HTR-8/SVneo (cell line): ENCODE measurements at regions not wholly inside any gene's neighbourhood (a gene's known extent, or its start where the extent isn't known, plus 50 kb on each side); places are given as distances from the start of the nearest gene placed in this dataset.

Experiments used
- DNase-seq: peaks from one replicate; pipeline ENCODE4 v3.0.0; 2011; ENCODE audit warnings: low spot score, mixed read lengths; ENCODE audit not compliant: insufficient read length
- FAIRE-seq: peaks from 2 replicates; lab custom pipeline; 2011; peaks lifted over from hg19 to GRCh38; lab: Jason Lieb, UNC

- DNase-seq (no peak), FAIRE-seq (no peak)
Measured at GRCh38 chr4:81549984-81550383, 78.3 kb upstream of the RASGEF1B start.

GRCh38 chr4:81546777-81547176 is 75.1 kb upstream of the RASGEF1B start:
- no peak for FAIRE-seq
- no peak for DNase-seq

GRCh38 chr4:81541161-81541945 is 69.6 kb upstream of the RASGEF1B start:
- DNase-seq (no peak), FAIRE-seq (no peak)

DNA sequence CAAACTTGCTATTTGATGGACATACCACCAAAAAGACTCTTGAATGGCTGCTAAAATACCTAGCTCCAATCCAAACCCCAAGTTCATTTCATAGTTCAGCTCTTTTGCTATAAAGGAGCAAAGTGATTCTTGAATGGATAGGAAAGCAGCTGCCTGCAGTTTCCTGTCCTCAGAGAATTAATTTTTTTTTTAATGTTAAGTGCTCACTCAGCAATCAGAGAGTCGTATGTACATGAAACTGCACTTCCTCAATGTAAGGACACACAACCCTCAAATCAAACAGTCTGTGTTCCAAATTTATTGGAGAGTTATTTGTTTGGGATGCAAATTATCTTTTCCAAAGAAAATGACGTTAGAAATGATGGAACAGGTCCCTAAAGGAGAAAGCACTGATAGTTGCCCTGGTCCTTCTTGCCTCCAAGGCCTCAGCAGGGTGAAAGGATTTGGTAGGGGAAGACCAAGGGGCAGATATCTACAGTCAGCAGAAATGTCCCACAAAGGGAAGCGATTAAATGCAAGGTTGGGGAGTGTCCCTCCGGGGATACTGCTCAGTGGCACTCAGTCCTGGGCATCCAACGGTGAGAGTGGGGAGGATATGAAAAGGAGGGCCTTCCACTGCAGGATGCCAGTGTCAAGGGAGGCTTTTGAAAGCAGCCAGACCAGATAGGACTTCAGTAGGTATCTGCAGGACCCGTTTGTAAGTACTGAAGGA is 67.2 kb upstream of the RASGEF1B start:
- no peak for DNase-seq
- FAIRE-seq, result no peak

GRCh38 chr4:81531410-81531809 is 59.7 kb upstream of the RASGEF1B start:
- DNase-seq, result no peak
- no peak for FAIRE-seq

DNA sequence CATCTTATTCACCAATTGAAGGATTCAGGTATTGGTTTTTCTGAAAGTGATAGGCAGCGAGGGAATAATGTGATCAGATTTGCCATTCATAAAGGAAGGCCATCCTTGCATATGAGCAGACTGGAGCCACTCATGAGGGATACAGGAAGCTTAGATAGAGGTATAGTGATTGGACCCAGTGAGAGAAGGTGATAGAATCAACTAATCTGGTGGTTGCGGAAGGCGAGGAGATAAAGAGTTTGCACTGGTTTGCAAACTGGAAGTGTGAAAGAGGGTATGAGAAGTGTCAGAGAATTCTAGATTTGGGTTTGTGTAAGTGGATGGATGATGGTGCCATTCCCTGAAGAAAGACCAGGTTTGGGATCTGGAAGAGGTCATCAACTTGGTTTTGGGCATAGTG is 57.3 kb upstream of the RASGEF1B start:
- FAIRE-seq (no peak), DNase-seq (no peak)

DNA sequence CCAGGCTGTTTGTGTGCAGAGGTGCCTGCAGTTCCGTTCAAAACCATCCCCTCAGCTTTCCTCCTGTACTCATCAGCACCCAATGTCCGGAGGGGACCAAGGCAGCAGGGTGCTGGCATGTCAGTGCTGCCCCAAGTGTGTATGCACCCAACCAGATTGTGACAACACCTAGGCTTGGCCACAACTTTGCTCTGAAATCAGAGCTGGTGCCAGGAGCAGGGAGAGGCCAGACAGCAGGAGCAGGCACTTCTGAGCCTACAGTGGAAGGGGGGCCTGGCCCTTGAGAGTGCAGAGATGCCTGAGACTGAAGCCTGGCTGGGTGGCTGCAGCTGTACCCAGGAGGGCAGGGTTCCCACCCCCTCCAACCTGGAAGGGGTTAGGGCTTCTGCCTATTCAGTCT is 56.5 kb upstream of the RASGEF1B start:
- FAIRE-seq, result no peak

GRCh38 chr4:81527709-81528108 is 56.0 kb upstream of the RASGEF1B start:
- no peak for FAIRE-seq
- DNase-seq, result no peak

More for the DNA sequence above, 56.5 kb upstream of the RASGEF1B start:
- DNase-seq, result no peak

DNA sequence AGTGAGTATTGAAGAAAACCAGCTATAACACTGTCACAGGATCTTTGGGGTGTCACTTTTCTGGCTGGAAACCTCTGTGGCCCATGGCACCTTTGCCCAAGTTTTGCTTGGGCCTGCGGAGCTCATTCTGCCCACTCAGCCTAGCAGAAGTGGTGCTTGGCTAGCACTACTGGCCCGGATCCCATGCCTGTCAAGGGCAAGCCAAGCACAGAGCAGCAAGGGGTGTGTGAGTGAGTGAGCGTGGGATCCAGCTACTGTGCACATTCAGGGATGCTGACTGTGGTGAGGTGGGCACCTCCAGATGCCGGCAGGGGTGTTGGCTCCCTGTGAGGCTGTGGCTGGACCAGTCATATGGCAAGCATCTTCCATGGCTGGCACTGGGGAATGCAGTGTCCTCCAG is 55.4 kb upstream of the RASGEF1B start:
- DNase-seq, result no peak
- no peak for FAIRE-seq

DNA sequence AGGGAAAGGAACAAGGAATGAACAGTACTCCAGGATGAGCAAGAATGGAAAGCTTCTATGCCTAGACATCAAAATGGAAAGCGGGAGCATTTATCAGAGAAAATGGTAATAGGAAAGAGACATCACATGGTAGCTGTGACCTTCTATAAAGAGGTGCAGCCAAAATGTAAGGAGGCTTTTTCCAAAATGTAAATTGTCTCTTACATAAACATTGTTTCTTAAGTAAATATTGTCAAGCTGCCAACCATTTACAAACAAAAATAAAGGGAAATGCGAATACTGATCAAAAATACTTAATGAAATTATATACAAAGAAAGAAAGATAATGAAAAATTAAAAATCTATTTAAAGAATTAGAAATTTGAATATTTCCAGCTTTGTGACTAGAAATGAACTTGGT is 55.0 kb upstream of the RASGEF1B start:
- FAIRE-seq (no peak), DNase-seq (no peak)

DNA sequence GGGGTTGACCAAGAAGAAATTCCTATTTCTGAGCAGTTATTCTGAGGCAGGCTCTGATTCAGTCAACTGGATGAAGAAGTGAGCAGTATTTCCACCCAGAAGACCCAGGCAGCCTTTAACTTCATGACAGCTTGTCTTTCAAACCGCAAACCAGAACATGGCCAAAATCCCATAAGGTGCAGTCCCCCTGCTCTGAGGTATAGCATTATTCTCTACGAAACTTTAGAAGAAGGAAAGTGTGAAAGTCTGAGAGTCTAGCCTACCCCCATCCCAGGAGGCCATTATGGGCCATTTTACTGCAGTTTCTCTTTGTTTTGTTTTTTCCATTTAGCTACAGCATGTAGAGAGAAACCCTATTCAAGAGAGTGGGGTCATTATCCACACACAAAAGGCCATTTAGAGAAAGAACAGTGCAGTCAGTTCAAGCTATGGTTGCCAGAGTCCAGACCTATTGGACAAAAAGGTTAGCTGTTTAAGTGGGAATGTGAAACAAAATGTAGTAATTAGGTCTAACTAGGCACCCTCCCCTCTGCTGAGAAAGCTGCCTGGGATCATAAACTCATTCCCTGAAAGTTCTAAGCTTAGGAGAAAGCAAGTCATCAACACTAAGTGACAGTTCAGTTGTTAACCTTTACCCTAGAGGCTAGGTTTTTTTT is 52.1 kb upstream of the RASGEF1B start:
- no peak for DNase-seq
- FAIRE-seq, result no peak

DNA sequence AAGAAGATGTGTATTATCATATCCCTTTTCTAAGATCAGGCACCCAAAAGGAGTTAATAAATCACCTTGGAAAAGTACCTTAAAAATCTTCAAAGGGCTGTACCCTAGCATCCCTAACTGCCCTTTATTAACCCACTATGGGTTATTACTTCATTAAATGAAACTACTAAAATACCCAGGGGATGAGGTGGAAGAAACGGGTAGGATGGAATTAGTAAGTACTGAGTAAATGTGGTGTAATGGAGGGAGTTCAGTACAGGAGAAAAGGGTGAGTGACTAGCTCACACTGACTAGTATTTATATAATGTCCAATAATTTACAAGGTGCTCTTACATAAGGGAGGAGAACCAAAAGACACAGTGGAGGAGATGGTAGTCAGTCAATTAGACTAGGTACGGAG is 51.0 kb upstream of the RASGEF1B start:
- no peak for DNase-seq
- no peak for FAIRE-seq

- DNase-seq (no peak), FAIRE-seq (no peak)
Measured at GRCh38 chr4:81521708-81522107, 50.0 kb upstream of the RASGEF1B start.
